ENCODE measurements at regions not wholly inside any gene's neighbourhood (a gene's known extent, or its start where the extent isn't known, plus 50 kb on each side); places are given as distances from the start of the nearest gene placed in this dataset.
"Not testable (repeated sequence)": the region's sequence is repeated elsewhere in the genome, so short reads cannot be mapped to it uniquely, and the experiment has no call there.

DNA sequence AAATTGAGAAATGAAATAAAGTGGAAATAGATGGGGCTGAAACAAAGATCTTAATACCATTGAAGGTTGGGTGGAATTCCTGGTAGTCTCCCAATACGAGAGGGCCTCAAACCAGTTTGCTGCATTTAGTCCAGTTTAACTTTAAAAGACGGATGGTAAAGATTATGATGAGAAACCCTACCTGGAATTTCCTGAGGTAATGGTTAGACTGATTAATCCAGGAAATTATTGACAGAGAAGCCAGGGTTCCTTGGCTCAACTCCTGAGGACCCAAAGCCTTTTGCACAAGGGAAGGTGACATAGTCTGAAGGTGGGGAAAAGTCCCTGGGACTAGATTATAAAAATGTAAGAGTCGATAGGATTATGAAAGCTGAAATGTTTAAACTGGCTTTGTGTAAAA is 133.2 kb upstream of the SLITRK5 start:
- no peak for DNase-seq (ENCODE audit: low read depth)

DNA sequence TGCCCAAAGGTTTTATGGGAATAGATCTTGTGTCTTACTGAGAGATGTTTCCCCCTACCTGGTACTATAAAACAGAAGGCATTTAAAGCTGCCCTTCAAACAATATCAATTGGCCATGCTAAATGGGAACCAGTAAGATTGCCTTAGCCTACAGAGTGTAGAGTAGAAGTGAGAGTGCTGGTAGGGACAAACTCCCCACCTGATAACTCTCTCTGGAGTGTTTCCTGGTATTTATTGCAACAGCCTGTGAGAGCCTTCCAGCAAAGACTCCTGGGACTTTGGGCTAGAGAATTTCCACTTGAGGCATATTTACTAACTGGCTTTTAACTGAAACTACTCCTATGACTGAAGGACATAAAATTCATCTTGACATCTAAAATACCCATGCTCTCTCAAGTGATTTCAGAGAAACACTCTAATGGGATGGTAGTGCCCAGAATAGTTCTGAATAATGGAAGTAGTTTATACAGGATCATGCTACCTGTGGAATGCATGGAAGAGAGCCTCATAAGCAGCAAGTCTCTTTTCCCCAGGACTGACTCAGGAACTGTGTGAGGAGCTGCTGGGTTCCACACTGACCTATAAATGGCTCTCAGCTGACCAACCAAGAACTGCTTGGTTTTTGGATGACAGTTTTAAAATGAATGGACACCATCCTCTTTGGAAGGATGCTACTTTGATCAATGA is 132.7 kb upstream of the SLITRK5 start:
- no peak for DNase-seq (ENCODE audit: low read depth)

DNA sequence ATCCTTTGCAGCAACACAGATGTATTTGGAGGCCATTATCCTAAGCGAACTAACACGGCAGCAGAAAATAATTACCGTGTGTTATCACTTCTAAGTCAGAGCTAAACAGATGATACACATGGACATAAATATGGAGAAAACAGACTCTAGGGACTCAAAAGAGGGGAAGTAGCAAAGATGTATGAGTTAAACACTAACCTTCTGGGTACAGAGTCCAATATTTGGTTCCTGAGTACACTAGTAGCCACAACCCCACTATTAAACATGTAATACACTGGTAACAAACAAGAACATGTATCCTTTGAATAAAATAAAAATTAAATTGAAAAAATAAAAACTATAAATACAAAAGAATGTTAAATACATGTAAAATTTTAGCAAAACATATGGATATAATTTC is 118.0 kb upstream of the SLITRK5 start:
- no peak for DNase-seq (ENCODE audit: low read depth)

DNA sequence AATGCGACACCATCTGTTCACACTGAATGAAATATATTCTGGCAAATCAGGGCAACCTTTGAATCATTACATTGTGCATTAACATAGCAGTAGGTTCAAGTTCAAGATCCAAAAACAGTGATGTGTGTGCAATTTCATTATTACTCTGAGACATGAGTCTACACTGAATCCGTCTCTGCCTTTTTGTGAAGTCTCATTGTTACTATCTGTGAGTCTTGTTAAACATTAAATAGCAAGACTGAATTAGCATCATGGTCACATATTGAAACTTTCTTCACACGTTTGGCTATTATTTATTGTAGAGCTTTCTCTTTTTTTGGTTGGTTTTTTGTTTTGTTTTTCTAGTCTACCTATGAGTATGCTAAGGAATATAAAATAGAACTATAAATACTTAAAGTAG is 117.1 kb upstream of the SLITRK5 start:
- DNase-seq (ENCODE audit: low read depth), result no peak

DNA sequence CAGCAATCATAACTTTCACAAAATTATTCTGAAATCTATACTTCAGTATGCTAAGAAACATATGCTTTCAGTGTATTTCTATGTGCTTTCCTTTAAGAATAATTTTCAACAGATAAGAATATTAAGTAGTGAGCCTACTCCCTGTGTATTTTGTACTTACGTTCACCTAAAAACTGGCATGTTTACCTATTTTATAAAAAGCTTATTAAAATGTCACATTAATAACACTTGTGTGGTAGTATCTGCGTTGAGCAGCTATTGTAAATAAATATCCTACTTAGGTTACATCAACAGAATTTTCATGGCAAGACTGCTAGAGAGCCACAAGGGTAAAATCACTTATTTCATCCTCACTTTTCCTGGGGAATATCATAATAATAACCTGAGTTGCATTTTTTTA is 113.4 kb upstream of the SLITRK5 start:
- no peak for DNase-seq (ENCODE audit: low read depth)

DNA sequence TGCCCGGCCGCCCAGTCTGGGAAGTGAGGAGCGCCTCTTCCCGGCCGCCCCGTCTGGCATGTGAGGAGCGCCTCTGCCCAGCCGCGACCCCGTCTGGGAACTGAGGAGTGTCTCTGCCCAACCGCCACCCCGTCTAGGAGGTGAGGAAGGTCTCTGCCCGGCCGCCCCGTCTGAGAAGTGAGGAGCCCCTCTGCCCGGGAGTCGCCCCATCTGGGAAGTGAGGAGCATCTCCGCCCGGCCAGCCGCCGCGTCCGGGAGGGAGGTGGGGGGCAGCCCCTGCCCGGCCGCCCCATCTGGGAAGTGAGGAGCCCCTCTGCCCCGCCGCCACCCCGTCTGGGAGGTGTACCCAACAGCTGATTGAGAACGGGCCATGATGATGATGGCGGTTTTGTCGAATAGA is 109.6 kb upstream of the SLITRK5 start:
- DNase-seq (ENCODE audit: low read depth), result not testable (repeated sequence)

DNA sequence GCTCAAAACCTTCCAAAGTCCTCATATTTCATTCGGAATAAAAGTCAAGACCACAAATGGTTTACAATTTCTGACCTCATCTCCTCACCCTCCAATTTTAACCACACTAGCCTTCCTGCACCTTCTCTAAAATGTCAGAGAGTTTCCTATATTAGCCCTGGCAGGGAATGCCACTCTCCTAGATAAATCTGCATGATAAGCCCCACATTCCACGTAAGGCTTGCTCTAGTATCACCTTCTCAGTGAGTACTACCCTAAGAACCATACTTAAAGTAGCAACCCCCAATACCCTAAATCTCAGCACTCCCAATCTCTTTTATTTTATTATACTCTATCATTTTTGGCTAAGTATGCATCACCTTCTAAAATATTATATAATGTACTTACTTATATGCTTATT is 100.5 kb upstream of the SLITRK5 start:
- DNase-seq (ENCODE audit: low read depth), result no peak

DNA sequence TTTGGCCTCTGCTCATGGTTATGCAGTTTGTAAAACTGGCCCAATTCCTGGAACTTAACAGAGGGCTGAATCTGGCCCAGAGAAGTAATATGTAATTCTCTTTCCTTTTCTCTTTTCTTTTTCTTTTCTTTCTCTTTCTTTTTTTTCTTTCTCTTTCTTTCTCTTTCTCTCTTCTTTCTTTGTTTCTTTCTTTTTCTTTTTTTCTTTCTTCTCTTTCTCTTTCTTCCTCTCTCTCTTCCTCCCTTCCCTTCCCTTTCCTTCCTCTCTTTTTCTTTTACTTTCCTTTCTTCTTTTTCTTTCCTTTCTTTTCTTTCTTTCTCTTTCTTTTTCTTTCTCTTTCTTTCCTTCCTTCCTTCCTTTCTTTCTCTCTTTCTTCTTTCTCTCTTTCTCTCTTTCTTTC is 88.8 kb upstream of the SLITRK5 start:
- no peak for DNase-seq (ENCODE audit: low read depth)

DNA sequence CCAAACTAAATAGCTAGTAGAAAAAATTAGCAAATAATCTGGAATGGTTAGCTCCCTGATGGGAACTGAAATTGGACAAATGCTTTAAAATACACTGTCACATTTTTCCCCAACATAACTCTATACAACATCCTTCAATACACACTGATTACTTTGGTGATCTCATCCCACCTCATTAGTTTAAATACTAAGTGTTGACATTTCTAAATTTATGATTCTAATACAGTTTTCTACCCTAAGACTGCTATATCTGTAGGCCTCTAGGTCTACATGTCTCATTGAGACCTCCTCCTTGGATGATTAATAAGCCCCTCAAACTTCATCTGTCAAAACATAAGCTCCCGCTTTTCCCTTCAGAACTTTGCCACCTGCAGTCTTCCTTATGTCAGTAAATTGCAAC is 80.7 kb upstream of the SLITRK5 start:
- DNase-seq (ENCODE audit: low read depth), result no peak

DNA sequence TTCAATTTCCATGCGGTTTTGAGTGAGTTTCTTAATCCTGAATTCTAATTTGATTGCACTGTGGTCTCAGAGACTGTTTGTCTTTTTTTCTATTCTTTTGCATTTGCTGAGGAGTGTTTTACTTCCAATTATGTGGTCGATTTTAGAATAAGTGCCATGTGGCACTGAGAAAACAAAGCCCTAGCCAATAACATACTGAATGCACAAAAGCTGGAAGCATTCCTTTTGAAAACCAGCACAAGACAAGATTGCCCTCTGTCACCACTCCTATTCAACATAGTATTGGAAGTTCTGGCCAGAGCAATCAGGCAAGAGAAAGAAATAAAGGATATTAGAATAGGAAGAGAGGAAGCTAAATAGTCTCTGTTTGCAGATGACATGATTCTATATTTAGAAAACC is 66.7 kb upstream of the SLITRK5 start:
- not testable (repeated sequence) for DNase-seq (ENCODE audit: low read depth)

DNA sequence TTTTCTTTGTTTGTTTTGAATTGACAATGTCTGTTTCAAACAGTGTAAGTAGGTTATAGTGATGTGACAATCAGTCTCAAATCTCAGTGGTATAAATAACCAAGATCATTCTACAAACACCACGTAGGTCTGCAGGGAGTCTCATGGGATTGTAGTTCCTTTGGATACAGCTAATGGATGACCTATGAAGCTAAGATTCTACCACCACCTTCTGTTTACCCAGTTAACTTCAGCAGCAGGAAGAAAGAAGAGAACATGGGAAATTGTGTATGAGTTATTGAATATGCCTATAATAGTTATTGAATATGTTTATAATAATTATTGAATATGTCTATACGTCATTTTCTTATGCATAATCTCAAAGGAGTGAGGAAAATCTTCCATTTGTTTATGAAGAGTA is 63.9 kb upstream of the SLITRK5 start:
- DNase-seq (ENCODE audit: low read depth), result no peak

DNA sequence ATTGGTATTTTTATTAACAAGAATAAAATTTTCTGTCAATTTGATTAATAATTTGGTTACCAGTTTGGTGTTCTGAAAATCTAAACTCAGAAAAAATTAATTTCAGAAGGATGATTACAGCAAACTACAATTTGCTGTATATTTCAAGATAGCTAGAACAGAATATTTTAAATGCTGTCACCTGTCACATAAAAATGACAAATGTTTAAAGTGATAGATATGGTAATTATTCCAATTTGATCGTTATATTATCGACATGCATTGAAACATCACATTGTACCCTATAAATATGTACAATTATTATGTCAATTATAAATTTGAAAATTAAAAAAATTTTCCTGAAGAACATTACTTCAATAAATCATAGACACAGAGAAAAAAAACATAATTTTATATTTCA is 56.9 kb upstream of the SLITRK5 start:
- DNase-seq (ENCODE audit: low read depth), result no peak
